Omental fat pad (tissue), 3 donors: ENCODE measurements at regions not wholly inside any gene's neighbourhood (a gene's known extent, or its start where the extent isn't known, plus 50 kb on each side); places are given as distances from the start of the nearest gene placed in this dataset.

ENCODE experiments used
- ATAC-seq: fragments of 150-250 bp; one replicate; pipeline ENCODE4 v1.9.1; 2016; ENCODE audit warnings: mild to moderate bottlenecking, moderate library complexity; ENCODE audit not compliant: low FRiP score
- DNase-seq: peaks from one replicate; pipeline ENCODE4 v3.0.0-alpha.2; 2019; ENCODE audit warnings: low spot score
- CTCF ChIP-seq, 3 donors: fragments of 450-650 bp; IDR thresholded peaks; one replicate each; pipeline ENCODE4 v1.5.1; 2016 to 2017; ENCODE audit warnings: antibody characterized with exemption in 3 of 3, mild to moderate bottlenecking in 3 of 3, moderate library complexity in 2 of 3

- no peak for ATAC-seq
- TF ChIP-seq CTCF (IDR thresholded peaks at IDR 0.05), result no peak
- no peak for DNase-seq
Observed at GRCh38 chr2:4693266-4693665, 989.9 kb downstream of the DCDC2C start.

GRCh38 chr2:4695281-4695861, 992.0 kb downstream of the DCDC2C start:
- ATAC-seq (peak; percentile 51), DNase-seq (no peak)
- no peak for TF ChIP-seq CTCF (IDR thresholded peaks at IDR 0.05)

DNA sequence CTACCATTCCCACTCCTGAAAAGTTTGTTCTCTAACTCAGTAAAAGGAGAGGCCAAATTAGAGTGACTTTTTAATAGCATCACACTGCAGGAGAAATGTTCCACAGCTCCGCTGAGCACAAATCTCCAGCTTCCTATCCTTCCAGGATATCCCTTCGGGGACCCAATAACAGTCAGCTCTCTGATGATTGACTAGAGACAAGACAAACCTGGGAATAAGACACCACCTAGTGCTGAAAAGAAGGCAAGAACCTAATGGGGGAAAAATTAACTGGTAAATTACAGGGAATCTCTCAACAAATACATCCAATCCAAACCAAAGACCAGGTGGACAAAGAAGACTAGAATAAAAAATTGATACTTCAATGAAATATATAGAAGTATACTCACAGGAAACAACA, 977.1 kb upstream of the SOX11 start:
- TF ChIP-seq CTCF (IDR thresholded peaks at IDR 0.05), result no peak
- DNase-seq (no peak), ATAC-seq (no peak)

- ATAC-seq (no peak), DNase-seq (no peak)
- no peak for TF ChIP-seq CTCF (IDR thresholded peaks at IDR 0.05)
Observed at GRCh38 chr2:4718777-4719176, 973.4 kb upstream of the SOX11 start.

DNA sequence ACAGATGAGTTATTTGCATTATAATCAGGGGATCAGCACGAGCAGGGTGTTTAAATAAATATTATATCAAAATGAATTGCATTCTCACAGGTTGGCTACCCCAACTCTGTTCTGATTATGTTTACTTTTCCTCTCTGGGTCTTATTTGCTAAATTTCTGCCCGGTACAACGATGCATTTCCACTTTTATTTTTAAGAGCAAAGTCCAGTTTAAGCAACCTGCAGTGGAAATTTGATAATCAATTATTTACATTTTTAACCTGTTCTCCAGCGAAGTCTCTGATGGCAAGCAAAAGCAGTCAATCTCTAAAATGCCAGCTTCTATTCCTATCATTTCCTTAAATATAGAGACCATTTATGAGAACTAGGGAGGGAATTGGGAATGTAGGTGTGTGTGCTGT, 966.6 kb upstream of the SOX11 start:
- ATAC-seq (no peak), DNase-seq (no peak)
- no peak for TF ChIP-seq CTCF (IDR thresholded peaks at IDR 0.05)

- ATAC-seq (no peak), DNase-seq (no peak)
- TF ChIP-seq CTCF (IDR thresholded peaks at IDR 0.05), result no peak
Observed at GRCh38 chr2:4732560-4732959, 959.6 kb upstream of the SOX11 start.

GRCh38 chr2:4745056-4745991, 946.9 kb upstream of the SOX11 start:
- DNase-seq (no peak), ATAC-seq (no peak)
- no peak for TF ChIP-seq CTCF (IDR thresholded peaks at IDR 0.05)
